ENCODE measurements at regions not wholly inside any gene's neighbourhood (a gene's known extent, or its start where the extent isn't known, plus 50 kb on each side); places are given as distances from the start of the nearest gene placed in this dataset.

DNA sequence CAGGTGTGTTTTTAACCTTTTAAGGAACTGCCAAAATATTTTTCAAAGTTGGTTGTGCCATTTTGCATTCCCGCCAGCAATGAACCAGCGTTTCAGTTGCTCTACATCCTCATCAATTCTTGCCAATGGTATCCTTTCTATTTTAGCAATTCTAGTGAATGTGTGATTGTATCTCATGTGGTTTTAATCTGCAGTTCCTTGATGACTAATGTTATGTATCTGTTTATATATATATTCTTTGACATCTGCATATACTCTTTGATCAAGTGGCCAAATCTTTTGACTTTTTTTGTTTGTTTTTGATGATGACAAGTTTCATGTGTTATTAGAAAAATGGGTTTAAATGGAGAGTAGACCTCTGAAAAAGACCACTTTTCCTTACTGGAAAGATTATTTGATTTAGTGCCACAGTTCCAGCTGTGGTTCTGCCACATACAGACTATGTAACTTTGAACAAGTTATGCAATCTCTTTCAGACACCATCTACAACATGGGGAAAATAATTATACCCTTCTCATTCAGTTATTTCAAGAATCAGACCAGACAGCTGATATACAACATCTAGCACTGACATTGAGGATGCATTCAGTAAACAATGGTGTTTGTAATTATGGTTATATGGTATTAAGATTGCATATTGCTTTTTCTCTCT is 146.3 kb upstream of the CNOT2 start:
- intact Hi-C loops (cut with DNase I), result no loop called here
- H3K9me3 ChIP-seq, result no peaks in the 10 kb centered on the region
- no peaks in the 10 kb centered on the region for H3K27me3 ChIP-seq
- no peak overlapping the region for H3K27ac ChIP-seq
- H3K4me1 ChIP-seq, result no peaks in the 10 kb centered on the region
- DNase-seq, result no peak
- no peak overlapping the region for H3K4me3 ChIP-seq
- WGBS, 2 donors, result 93 to 94% methylated on average over 2 of the region's 2 CpGs
- TF ChIP-seq, protein P1, sequence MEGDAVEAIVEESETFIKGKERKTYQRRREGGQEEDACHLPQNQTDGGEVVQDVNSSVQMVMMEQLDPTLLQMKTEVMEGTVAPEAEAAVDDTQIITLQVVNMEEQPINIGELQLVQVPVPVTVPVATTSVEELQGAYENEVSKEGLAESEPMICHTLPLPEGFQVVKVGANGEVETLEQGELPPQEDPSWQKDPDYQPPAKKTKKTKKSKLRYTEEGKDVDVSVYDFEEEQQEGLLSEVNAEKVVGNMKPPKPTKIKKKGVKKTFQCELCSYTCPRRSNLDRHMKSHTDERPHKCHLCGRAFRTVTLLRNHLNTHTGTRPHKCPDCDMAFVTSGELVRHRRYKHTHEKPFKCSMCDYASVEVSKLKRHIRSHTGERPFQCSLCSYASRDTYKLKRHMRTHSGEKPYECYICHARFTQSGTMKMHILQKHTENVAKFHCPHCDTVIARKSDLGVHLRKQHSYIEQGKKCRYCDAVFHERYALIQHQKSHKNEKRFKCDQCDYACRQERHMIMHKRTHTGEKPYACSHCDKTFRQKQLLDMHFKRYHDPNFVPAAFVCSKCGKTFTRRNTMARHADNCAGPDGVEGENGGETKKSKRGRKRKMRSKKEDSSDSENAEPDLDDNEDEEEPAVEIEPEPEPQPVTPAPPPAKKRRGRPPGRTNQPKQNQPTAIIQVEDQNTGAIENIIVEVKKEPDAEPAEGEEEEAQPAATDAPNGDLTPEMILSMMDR (IDR thresholded peaks at IDR 0.05), result no peak
- TF ChIP-seq POLR2A (IDR thresholded peaks at IDR 0.05) (no peak), EP300 (IDR thresholded peaks at IDR 0.05) (no peak), POLR2AphosphoS5 (IDR thresholded peaks at IDR 0.05) (no peak)
- no peaks in the 10 kb centered on the region for H3K36me3 ChIP-seq

- TF ChIP-seq POLR2A (IDR thresholded peaks at IDR 0.05) (no peak), POLR2AphosphoS5 (IDR thresholded peaks at IDR 0.05) (no peak), EP300 (IDR thresholded peaks at IDR 0.05) (no peak)
- TF ChIP-seq, protein P1 (IDR thresholded peaks at IDR 0.05), result no peak
- Histone ChIP-seq H3K27me3 (no peaks in the 10 kb centered on the region), H3K9me3 (no peaks in the 10 kb centered on the region), H3K4me1 (no peaks in the 10 kb centered on the region), H3K4me3 (no peak overlapping the region), H3K36me3 (no peaks in the 10 kb centered on the region), H3K27ac (no peak overlapping the region)
- intact Hi-C loops (cut with DNase I), result no loop called here
- 89 to 90% methylated on average over 1 of the region's 1 CpG for WGBS, 2 donors
- DNase-seq, result no peak
These were observed 142.2 kb upstream of the CNOT2 start for GRCh38 chr12:70101064-70101463.

DNA sequence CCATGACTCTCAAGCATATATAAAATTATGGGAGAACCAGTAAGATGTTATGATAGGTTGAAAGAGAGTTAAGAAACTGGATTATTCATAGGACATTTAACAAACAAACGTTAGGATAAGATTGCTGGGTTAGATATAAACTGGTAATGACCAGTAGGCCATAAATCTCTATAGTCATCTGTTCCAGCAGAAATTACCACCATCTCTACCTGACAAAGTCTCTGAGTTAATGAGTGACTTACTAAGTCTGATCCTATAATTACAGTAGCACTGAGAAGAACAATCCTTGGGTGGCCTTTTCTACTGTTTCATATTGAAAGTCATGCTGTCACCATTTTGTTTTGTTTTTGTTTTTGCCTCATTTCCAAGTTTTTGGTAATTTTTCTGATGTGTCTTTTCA is 136.9 kb upstream of the CNOT2 start:
- intact Hi-C loops (cut with DNase I), result no loop called here
- Histone ChIP-seq H3K9me3 (peaks cover 0 to 7% (median 2%) of the 10 kb centered on the region in 4 donors), H3K36me3 (no peaks in the 10 kb centered on the region), H3K27me3 (no peaks in the 10 kb centered on the region), H3K27ac (no peak overlapping the region), H3K4me3 (no peak overlapping the region), H3K4me1 (no peaks in the 10 kb centered on the region)
- no peak for DNase-seq
- no peak for TF ChIP-seq POLR2AphosphoS5 (IDR thresholded peaks at IDR 0.05)
- TF ChIP-seq POLR2A (IDR thresholded peaks at IDR 0.05), result no peak
- TF ChIP-seq, protein P1 (IDR thresholded peaks at IDR 0.05), result no peak
- WGBS, 2 donors, result 9 to 55% methylated on average over 1 of the region's 1 CpG

GRCh38 chr12:70110085-70110484 is 133.1 kb upstream of the CNOT2 start:
- WGBS, 2 donors, result 98 to 99% methylated on average over 1 of the region's 1 CpG
- H3K4me1 ChIP-seq, result no peaks in the 10 kb centered on the region
- H3K27me3 ChIP-seq, result no peaks in the 10 kb centered on the region
- TF ChIP-seq POLR2AphosphoS5 (IDR thresholded peaks at IDR 0.05) (no peak), EP300 (IDR thresholded peaks at IDR 0.05) (no peak), POLR2A (IDR thresholded peaks at IDR 0.05) (no peak)
- TF ChIP-seq, protein P1 (IDR thresholded peaks at IDR 0.05), result no peak
- intact Hi-C loops (cut with DNase I), result no loop called here
- no peak overlapping the region for H3K27ac ChIP-seq
- H3K9me3 ChIP-seq, result peaks cover 0 to 10% (median 2%) of the 10 kb centered on the region in 4 donors
- no peaks in the 10 kb centered on the region for H3K36me3 ChIP-seq
- H3K4me3 ChIP-seq, result no peak overlapping the region
- DNase-seq, result no peak

GRCh38 chr12:70117670-70118069 is 125.6 kb upstream of the CNOT2 start:
- no peak overlapping the region for H3K4me3 ChIP-seq
- intact Hi-C loops (cut with DNase I), result no loop called here
- H3K4me1 ChIP-seq, result no peaks in the 10 kb centered on the region
- no peak for DNase-seq
- no peaks in the 10 kb centered on the region for H3K9me3 ChIP-seq
- no peak for TF ChIP-seq POLR2A (IDR thresholded peaks at IDR 0.05)
- TF ChIP-seq POLR2AphosphoS5 (IDR thresholded peaks at IDR 0.05), result no peak
- TF ChIP-seq, protein P1 (IDR thresholded peaks at IDR 0.05), result no peak
- TF ChIP-seq EP300 (IDR thresholded peaks at IDR 0.05), result no peak
- H3K27ac ChIP-seq, result no peak overlapping the region
- no peaks in the 10 kb centered on the region for H3K36me3 ChIP-seq
- no peaks in the 10 kb centered on the region for H3K27me3 ChIP-seq
